ENCODE measurements at regions not wholly inside any gene's neighbourhood (a gene's known extent, or its start where the extent isn't known, plus 50 kb on each side); places are given as distances from the start of the nearest gene placed in this dataset.

DNA sequence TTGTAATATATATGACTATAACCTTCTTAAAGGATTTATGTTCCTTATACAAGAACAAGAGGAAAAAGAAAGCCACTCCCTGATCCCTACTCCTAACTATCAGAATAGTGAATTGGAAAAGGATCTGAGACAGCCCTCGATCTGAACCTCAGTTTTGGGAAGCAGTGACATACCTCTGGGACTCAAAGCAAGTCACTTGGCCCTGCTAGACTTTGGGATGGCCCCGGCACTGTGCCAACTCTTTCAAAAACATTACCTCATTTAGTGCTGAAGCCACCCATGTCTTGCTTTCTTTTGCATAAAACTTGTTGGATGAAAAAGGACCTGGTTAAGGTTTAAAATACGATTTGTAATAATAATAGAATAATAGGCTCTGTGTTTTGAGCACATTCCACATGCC, 447.3 kb downstream of the FGF9 start:
- Histone ChIP-seq H2AFZ (ENCODE audit: control insufficient read depth, low read length) (no peak overlapping the region), H3K4me1 (ENCODE audit: control insufficient read depth, extremely low read depth, insufficient read depth, low read length) (no peaks in the 10 kb centered on the region), H3K79me2 (ENCODE audit: control insufficient read depth, insufficient read depth, low read length) (no peaks in the 10 kb centered on the region), H3K4me2 (ENCODE audit: control insufficient read depth, extremely low read depth, insufficient read depth, low read depth, low read length) (no peak overlapping the region), H3K27me3 (ENCODE audit: control insufficient read depth, extremely low read depth, insufficient read depth, low read length) (no peaks in the 10 kb centered on the region), H3K9me3 (ENCODE audit: control insufficient read depth, low read depth, low read length) (peaks cover 9% of the 10 kb centered on the region), H3K27ac (ENCODE audit: control insufficient read depth, insufficient read depth, low read length) (no peak overlapping the region), H3K36me3 (ENCODE audit: control insufficient read depth in 2 of 2, extremely low read depth in 1 of 2, insufficient read depth in 2 of 2, low read length in 2 of 2) (no peaks in the 10 kb centered on the region), H4K20me1 (ENCODE audit: control insufficient read depth, extremely low read depth, insufficient read depth, low read length) (no peaks in the 10 kb centered on the region), H3K9ac (ENCODE audit: control insufficient read depth, extremely low read depth, insufficient read depth, low read length) (no peak overlapping the region), H3K4me3 (ENCODE audit: control insufficient read depth in 2 of 3, extremely low read depth in 1 of 3, insufficient read depth in 2 of 3, low read depth in 1 of 3, low read length in 3 of 3) (no peak overlapping the region), H3K9me1 (ENCODE audit: control insufficient read depth, extremely low read depth, insufficient read depth, low read length) (no peaks in the 10 kb centered on the region)
- TF ChIP-seq EZH2 (IDR thresholded peaks at IDR 0.05; ENCODE audit: low read length): no peak
- TF ChIP-seq, protein P1, sequence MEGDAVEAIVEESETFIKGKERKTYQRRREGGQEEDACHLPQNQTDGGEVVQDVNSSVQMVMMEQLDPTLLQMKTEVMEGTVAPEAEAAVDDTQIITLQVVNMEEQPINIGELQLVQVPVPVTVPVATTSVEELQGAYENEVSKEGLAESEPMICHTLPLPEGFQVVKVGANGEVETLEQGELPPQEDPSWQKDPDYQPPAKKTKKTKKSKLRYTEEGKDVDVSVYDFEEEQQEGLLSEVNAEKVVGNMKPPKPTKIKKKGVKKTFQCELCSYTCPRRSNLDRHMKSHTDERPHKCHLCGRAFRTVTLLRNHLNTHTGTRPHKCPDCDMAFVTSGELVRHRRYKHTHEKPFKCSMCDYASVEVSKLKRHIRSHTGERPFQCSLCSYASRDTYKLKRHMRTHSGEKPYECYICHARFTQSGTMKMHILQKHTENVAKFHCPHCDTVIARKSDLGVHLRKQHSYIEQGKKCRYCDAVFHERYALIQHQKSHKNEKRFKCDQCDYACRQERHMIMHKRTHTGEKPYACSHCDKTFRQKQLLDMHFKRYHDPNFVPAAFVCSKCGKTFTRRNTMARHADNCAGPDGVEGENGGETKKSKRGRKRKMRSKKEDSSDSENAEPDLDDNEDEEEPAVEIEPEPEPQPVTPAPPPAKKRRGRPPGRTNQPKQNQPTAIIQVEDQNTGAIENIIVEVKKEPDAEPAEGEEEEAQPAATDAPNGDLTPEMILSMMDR (optimal IDR thresholded peaks at IDR 0.05 in 1 of 3, IDR thresholded peaks at IDR 0.05 in 1 of 3, conservative IDR thresholded peaks at IDR 0.05 in 1 of 3; ENCODE audit: extremely low read depth in 1 of 3, insufficient read depth in 2 of 3, low read length in 3 of 3): no peak
- no peak for DNase-seq (ENCODE audit: low read depth, low spot score)
- dilution Hi-C loops (cut with MboI; ENCODE audit: extremely low pct_ligation_motif_present, low sequenced_read_pairs): no loop called here
- FAIRE-seq: no peak

DNA sequence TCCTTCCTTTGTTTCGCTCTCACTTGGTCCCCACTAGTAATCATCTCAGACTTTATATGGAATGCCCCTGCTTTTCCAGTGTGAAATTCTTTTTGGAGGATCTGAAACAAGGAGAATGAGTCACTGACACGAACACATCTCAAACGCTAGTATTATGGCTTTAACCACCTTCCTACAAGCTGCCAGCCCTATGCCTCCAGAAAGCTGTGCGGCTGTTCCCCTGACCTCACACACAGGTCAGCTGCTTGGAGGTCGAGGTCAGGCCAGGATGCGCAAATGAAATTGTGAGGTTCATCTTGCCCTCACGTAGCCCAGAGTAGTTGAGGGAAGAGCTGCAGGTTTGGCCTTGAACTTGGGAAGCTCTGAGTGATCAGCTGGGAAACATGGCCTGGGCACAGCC, 449.8 kb downstream of the FGF9 start:
- no peaks in the 10 kb centered on the region for H3K4me1 ChIP-seq (ENCODE audit: control insufficient read depth, extremely low read depth, insufficient read depth, low read length)
- H3K4me3 ChIP-seq (ENCODE audit: control insufficient read depth in 2 of 3, extremely low read depth in 1 of 3, insufficient read depth in 2 of 3, low read depth in 1 of 3, low read length in 3 of 3): no peak overlapping the region
- H3K36me3 ChIP-seq (ENCODE audit: control insufficient read depth in 2 of 2, extremely low read depth in 1 of 2, insufficient read depth in 2 of 2, low read length in 2 of 2): no peaks in the 10 kb centered on the region
- DNase-seq (ENCODE audit: low read depth, low spot score) (no peak), FAIRE-seq (no peak)
- no peak overlapping the region for H3K27ac ChIP-seq (ENCODE audit: control insufficient read depth, insufficient read depth, low read length)
- H3K9me1 ChIP-seq (ENCODE audit: control insufficient read depth, extremely low read depth, insufficient read depth, low read length): no peaks in the 10 kb centered on the region
- TF ChIP-seq, protein P1 (optimal IDR thresholded peaks at IDR 0.05 in 1 of 3, IDR thresholded peaks at IDR 0.05 in 1 of 3, conservative IDR thresholded peaks at IDR 0.05 in 1 of 3; ENCODE audit: extremely low read depth in 1 of 3, insufficient read depth in 2 of 3, low read length in 3 of 3): no peak
- TF ChIP-seq EZH2 (IDR thresholded peaks at IDR 0.05; ENCODE audit: low read length): no peak
- dilution Hi-C loops (cut with MboI; ENCODE audit: extremely low pct_ligation_motif_present, low sequenced_read_pairs): no loop called here
- no peak overlapping the region for H2AFZ ChIP-seq (ENCODE audit: control insufficient read depth, low read length)
- peaks cover 9% of the 10 kb centered on the region for H3K9me3 ChIP-seq (ENCODE audit: control insufficient read depth, low read depth, low read length)
- H4K20me1 ChIP-seq (ENCODE audit: control insufficient read depth, extremely low read depth, insufficient read depth, low read length): no peaks in the 10 kb centered on the region
- no peaks in the 10 kb centered on the region for H3K27me3 ChIP-seq (ENCODE audit: control insufficient read depth, extremely low read depth, insufficient read depth, low read length)
- H3K79me2 ChIP-seq (ENCODE audit: control insufficient read depth, insufficient read depth, low read length): no peaks in the 10 kb centered on the region
- H3K9ac ChIP-seq (ENCODE audit: control insufficient read depth, extremely low read depth, insufficient read depth, low read length): no peak overlapping the region
- H3K4me2 ChIP-seq (ENCODE audit: control insufficient read depth, extremely low read depth, insufficient read depth, low read depth, low read length): no peak overlapping the region

Data from keratinocyte (primary cell).